ENCODE measurements at regions not wholly inside any gene's neighbourhood (a gene's known extent, or its start where the extent isn't known, plus 50 kb on each side); places are given as distances from the start of the nearest gene placed in this dataset.

DNA sequence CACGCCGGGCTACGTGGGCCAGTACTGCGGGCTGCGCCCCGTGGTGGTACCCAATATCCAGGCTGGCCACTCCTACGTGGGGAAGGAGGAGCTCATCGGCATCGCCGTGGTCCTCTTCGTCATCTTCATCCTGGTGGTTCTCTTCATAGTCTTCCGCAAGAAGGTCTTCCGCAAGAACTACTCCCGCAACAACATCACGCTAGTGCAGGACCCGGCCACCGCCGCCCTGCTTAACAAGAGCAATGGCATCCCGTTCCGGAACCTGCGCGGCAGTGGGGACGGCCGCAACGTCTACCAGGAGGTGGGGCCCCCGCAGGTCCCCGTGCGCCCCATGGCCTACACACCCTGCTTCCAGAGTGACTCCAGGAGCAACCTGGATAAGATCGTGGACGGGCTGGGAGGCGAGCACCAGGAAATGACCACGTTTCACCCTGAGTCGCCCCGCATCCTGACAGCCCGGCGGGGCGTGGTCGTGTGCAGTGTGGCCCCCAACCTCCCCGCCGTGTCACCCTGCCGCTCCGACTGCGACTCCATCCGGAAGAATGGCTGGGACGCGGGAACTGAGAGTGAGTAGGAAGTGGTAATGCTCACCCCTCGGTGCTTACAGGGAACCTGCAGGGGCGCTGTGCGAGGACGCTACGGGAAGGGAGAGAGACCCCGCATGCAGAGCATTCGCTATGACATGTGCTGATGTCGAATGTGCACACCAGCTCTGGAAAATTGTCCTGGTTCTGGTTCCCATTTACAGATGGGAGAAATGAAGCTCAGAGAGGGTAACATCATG lies 86.4 kb upstream of the MTNR1B start:
- H3K9me3 ChIP-seq (ENCODE audit: control insufficient read depth in 2 of 2, low read length in 2 of 2): no peaks in the 10 kb centered on the region
- no peak overlapping the region for H3K4me3 ChIP-seq (ENCODE audit: low read length in 2 of 2)
- H3K4me1 ChIP-seq (ENCODE audit: control insufficient read depth in 2 of 2, insufficient read depth in 2 of 2, low read length in 2 of 2): no peaks in the 10 kb centered on the region
- H3K9ac ChIP-seq (ENCODE audit: low read depth in 1 of 2, low read length in 2 of 2): no peak overlapping the region
- H3K36me3 ChIP-seq (ENCODE audit: control insufficient read depth in 2 of 2, insufficient read depth in 2 of 2, low read length in 2 of 2): no peaks in the 10 kb centered on the region
- H3K27me3 ChIP-seq (ENCODE audit: control insufficient read depth in 2 of 2, insufficient read depth in 2 of 2, low read length in 2 of 2): no peaks in the 10 kb centered on the region
- H3K27ac ChIP-seq (ENCODE audit: low read depth in 2 of 2, low read length in 2 of 2): no peak overlapping the region

DNA sequence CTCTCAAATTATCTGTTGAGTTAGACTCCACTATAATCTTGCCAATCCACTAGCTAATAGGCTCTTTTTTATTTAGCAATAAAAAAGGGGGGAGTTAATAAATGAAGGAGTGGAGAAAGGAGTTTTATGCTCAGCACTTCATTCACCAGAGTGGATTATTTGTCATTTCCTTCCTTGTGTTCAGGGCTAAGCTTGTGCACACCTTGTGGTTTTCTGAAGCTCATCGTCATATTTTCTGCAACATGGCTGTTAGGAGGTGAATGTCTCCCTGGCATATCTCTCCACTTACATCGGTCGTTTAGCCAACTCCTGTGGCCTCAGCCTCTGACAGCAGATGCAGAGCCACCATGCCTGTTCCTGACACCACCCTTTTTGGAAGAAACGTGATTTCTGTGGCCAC lies 83.9 kb upstream of the MTNR1B start:
- Histone ChIP-seq H3K4me1 (ENCODE audit: control insufficient read depth in 2 of 2, insufficient read depth in 2 of 2, low read length in 2 of 2) (no peaks in the 10 kb centered on the region), H3K9ac (ENCODE audit: low read depth in 1 of 2, low read length in 2 of 2) (no peak overlapping the region)

DNA sequence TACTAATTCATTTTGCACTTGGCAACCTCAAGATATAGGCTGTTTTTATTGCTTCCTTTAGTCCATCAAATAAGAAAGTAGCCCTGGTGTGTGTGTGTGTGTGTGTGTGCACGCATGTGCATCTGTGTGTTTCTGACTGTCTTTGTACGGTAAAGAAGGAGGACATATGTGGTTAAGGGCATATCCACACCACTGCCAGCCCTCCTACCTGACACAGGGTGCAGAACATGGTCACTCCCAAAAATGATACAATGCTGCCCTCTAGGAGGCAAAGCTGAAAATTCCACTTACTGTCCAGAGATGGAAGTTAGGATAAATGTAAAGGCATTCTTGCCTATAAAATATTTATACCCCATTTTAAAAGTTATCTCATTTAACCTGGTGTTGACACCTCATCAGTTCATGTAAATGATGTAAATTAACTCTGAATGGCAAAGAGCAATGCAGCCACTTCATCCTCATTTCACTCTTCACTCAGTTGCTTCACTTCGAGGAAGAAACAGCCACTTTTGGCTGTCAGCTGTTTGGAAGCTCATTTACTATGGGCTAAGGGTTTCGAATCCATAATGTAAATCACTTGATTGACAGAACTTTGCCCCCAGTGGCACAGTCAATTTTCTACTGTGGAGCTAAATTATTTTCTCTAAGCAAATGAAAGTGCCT lies 83.1 kb upstream of the MTNR1B start:
- H3K4me1 ChIP-seq (ENCODE audit: control insufficient read depth in 2 of 2, insufficient read depth in 2 of 2, low read length in 2 of 2): no peaks in the 10 kb centered on the region
- no peak overlapping the region for H3K9ac ChIP-seq (ENCODE audit: low read depth in 1 of 2, low read length in 2 of 2)
- no peaks in the 10 kb centered on the region for H3K36me3 ChIP-seq (ENCODE audit: control insufficient read depth in 2 of 2, insufficient read depth in 2 of 2, low read length in 2 of 2)
- no peak overlapping the region for H3K27ac ChIP-seq (ENCODE audit: low read depth in 2 of 2, low read length in 2 of 2)
- H3K4me3 ChIP-seq (ENCODE audit: low read length in 2 of 2): no peak overlapping the region
- no peaks in the 10 kb centered on the region for H3K27me3 ChIP-seq (ENCODE audit: control insufficient read depth in 2 of 2, insufficient read depth in 2 of 2, low read length in 2 of 2)
- no peaks in the 10 kb centered on the region for H3K9me3 ChIP-seq (ENCODE audit: control insufficient read depth in 2 of 2, low read length in 2 of 2)

More for the DNA sequence above, 83.9 kb upstream of the MTNR1B start:
- Histone ChIP-seq H3K27me3 (ENCODE audit: control insufficient read depth in 2 of 2, insufficient read depth in 2 of 2, low read length in 2 of 2) (no peaks in the 10 kb centered on the region), H3K36me3 (ENCODE audit: control insufficient read depth in 2 of 2, insufficient read depth in 2 of 2, low read length in 2 of 2) (no peaks in the 10 kb centered on the region), H3K27ac (ENCODE audit: low read depth in 2 of 2, low read length in 2 of 2) (no peak overlapping the region), H3K9me3 (ENCODE audit: control insufficient read depth in 2 of 2, low read length in 2 of 2) (no peaks in the 10 kb centered on the region), H3K4me3 (ENCODE audit: low read length in 2 of 2) (no peak overlapping the region)

DNA sequence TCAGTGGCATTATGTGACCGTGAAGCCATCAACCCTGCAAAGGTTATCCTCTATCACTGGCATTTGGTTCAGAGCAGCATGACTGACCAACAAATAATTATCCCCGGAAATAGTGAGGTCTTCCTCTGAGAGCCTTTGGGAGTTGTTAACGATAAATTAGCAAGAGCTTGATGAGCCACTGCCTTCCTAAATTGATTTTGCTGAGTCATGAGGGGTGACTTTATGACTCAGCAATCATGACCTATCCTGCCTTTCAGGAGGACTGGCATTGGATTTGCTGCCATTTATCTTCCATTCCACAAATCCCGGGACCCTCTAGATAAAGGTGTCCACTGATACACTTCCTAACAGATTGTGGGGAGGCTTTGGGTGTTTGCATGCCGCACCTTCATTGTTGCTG lies 80.8 kb upstream of the MTNR1B start:
- no peak overlapping the region for H3K9ac ChIP-seq (ENCODE audit: low read depth in 1 of 2, low read length in 2 of 2)
- H3K9me3 ChIP-seq (ENCODE audit: control insufficient read depth in 2 of 2, low read length in 2 of 2): no peaks in the 10 kb centered on the region
- no peaks in the 10 kb centered on the region for H3K36me3 ChIP-seq (ENCODE audit: control insufficient read depth in 2 of 2, insufficient read depth in 2 of 2, low read length in 2 of 2)
- no peaks in the 10 kb centered on the region for H3K4me1 ChIP-seq (ENCODE audit: control insufficient read depth in 2 of 2, insufficient read depth in 2 of 2, low read length in 2 of 2)
- H3K4me3 ChIP-seq (ENCODE audit: low read length in 2 of 2): no peak overlapping the region
- no peak overlapping the region for H3K27ac ChIP-seq (ENCODE audit: low read depth in 2 of 2, low read length in 2 of 2)
- no peaks in the 10 kb centered on the region for H3K27me3 ChIP-seq (ENCODE audit: control insufficient read depth in 2 of 2, insufficient read depth in 2 of 2, low read length in 2 of 2)

DNA sequence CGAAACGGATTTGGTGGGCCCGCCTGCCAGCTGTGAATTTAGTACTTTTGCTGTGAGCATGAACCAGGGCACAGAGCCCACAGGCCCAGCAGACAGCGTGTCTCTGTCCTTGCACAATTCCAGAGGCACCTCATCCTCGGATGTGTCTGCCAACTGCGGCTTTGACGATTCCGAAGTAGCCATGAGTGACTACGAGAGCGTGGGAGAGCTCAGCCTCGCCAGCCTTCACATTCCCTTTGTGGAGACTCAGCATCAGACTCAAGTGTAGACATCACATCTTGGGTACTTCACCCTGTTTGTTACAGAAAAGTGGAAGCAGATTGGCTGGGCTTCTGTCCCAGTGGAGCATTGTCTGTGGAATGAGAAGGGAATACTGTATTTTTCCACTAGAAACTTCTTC lies 78.6 kb upstream of the MTNR1B start:
- Histone ChIP-seq H3K27me3 (ENCODE audit: control insufficient read depth in 2 of 2, insufficient read depth in 2 of 2, low read length in 2 of 2) (peaks cover 0 to 3% of the 10 kb centered on the region in 2 donors), H3K27ac (ENCODE audit: low read depth in 2 of 2, low read length in 2 of 2) (no peak overlapping the region), H3K4me3 (ENCODE audit: low read length in 2 of 2) (no peak overlapping the region), H3K4me1 (ENCODE audit: control insufficient read depth in 2 of 2, insufficient read depth in 2 of 2, low read length in 2 of 2) (no peaks in the 10 kb centered on the region), H3K9me3 (ENCODE audit: control insufficient read depth in 2 of 2, low read length in 2 of 2) (no peaks in the 10 kb centered on the region), H3K36me3 (ENCODE audit: control insufficient read depth in 2 of 2, insufficient read depth in 2 of 2, low read length in 2 of 2) (no peaks in the 10 kb centered on the region), H3K9ac (ENCODE audit: low read depth in 1 of 2, low read length in 2 of 2) (no peak overlapping the region)

DNA sequence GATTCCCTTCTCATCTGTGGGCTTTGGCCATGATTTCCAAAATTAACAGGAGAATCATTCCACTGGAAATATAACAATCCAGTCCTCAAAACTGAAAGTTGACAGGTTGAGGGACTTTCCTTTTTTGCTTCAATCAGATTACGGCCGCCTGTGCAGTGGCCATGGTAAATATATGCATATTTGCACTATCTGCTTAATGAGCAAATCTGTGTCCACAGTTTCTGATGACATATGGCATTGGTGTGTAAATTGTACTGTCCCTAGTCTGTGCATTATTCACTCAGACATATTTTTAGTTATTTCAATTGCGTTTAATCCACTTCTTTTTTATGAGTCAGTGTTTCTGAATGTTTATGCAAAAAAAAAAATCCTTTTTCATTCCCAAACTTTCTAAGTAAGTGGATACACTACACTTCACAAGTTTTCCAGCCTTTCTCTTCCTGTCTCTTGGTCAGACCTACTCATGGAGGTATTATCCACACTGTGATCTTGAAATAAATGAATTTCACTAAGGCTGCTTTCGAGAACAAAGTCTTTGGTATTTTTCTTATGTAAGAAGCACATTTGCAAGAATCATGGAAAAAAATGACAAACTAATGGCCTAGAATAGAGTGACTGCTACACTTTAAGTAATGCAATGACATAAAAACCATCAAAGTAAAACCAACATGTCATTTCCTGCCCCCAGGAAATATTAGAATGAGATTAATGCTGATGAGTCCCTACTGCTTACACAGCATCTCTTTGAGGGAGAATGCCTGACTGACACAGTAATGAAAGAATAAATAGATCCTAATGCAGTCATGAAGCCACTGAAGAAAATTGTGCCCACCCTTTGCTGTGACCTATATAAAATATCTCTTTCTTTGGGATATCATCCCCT lies 76.4 kb upstream of the MTNR1B start:
- peaks cover 0 to 8% of the 10 kb centered on the region in 2 donors for H3K27me3 ChIP-seq (ENCODE audit: control insufficient read depth in 2 of 2, insufficient read depth in 2 of 2, low read length in 2 of 2)
- H3K4me3 ChIP-seq (ENCODE audit: low read length in 2 of 2): no peak overlapping the region
- H3K9me3 ChIP-seq (ENCODE audit: control insufficient read depth in 2 of 2, low read length in 2 of 2): no peaks in the 10 kb centered on the region
- H3K4me1 ChIP-seq (ENCODE audit: control insufficient read depth in 2 of 2, insufficient read depth in 2 of 2, low read length in 2 of 2): peaks cover 0 to 4% of the 10 kb centered on the region in 2 donors
- H3K9ac ChIP-seq (ENCODE audit: low read depth in 1 of 2, low read length in 2 of 2): no peak overlapping the region
- no peaks in the 10 kb centered on the region for H3K36me3 ChIP-seq (ENCODE audit: control insufficient read depth in 2 of 2, insufficient read depth in 2 of 2, low read length in 2 of 2)
- no peak overlapping the region for H3K27ac ChIP-seq (ENCODE audit: low read depth in 2 of 2, low read length in 2 of 2)

DNA sequence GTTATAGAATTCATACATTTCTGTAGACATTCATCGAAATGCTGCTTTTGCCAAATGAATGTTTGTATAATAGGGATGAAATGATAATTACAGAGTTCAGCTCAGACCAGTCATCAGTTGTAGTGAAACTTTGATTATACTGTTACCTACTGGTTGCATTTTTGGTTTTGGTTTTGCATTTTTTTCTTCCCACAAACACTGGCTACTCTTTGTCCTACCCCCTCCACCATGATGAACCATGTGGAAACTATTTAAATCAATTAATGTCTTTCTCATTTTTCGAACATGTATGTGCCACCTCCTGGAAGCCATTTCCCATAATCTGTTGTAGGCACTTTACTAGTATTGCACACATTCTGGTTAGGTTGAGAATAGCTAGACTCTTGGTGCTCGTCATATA lies 75.3 kb upstream of the MTNR1B start:
- Histone ChIP-seq H3K9ac (ENCODE audit: low read depth in 1 of 2, low read length in 2 of 2) (no peak overlapping the region), H3K4me1 (ENCODE audit: control insufficient read depth in 2 of 2, insufficient read depth in 2 of 2, low read length in 2 of 2) (peaks cover 0 to 4% of the 10 kb centered on the region in 2 donors), H3K27ac (ENCODE audit: low read depth in 2 of 2, low read length in 2 of 2) (no peak overlapping the region), H3K36me3 (ENCODE audit: control insufficient read depth in 2 of 2, insufficient read depth in 2 of 2, low read length in 2 of 2) (no peaks in the 10 kb centered on the region), H3K9me3 (ENCODE audit: control insufficient read depth in 2 of 2, low read length in 2 of 2) (no peaks in the 10 kb centered on the region), H3K27me3 (ENCODE audit: control insufficient read depth in 2 of 2, insufficient read depth in 2 of 2, low read length in 2 of 2) (peaks cover 0 to 8% of the 10 kb centered on the region in 2 donors), H3K4me3 (ENCODE audit: low read length in 2 of 2) (no peak overlapping the region)

DNA sequence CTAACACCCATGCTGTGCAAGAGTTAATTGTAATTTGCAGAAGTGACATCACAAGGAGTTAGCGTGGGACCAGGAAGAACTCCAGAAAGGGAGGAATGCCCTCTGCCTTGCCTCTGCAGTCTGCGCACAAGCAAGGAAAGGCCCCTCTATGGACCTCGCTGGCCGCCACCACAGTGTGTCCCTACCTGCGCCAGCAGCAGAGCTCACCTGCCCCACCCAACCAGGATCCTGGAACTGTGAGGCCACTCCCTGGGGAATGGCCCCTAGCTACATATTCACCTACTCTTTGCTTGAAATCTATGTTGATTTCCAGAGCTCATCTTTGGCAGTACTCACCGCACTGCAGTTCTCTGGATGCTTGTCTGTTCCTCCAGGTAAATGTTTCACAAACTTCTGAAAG lies 72.0 kb upstream of the MTNR1B start:
- H3K27ac ChIP-seq (ENCODE audit: low read depth in 2 of 2, low read length in 2 of 2): no peak overlapping the region
- H3K4me3 ChIP-seq (ENCODE audit: low read length in 2 of 2): no peak overlapping the region
- no peaks in the 10 kb centered on the region for H3K36me3 ChIP-seq (ENCODE audit: control insufficient read depth in 2 of 2, insufficient read depth in 2 of 2, low read length in 2 of 2)
- no peaks in the 10 kb centered on the region for H3K9me3 ChIP-seq (ENCODE audit: control insufficient read depth in 2 of 2, low read length in 2 of 2)
- H3K4me1 ChIP-seq (ENCODE audit: control insufficient read depth in 2 of 2, insufficient read depth in 2 of 2, low read length in 2 of 2): peaks cover 0 to 4% of the 10 kb centered on the region in 2 donors
- H3K9ac ChIP-seq (ENCODE audit: low read depth in 1 of 2, low read length in 2 of 2): no peak overlapping the region
- H3K27me3 ChIP-seq (ENCODE audit: control insufficient read depth in 2 of 2, insufficient read depth in 2 of 2, low read length in 2 of 2): peaks cover 0 to 11% of the 10 kb centered on the region in 2 donors

DNA sequence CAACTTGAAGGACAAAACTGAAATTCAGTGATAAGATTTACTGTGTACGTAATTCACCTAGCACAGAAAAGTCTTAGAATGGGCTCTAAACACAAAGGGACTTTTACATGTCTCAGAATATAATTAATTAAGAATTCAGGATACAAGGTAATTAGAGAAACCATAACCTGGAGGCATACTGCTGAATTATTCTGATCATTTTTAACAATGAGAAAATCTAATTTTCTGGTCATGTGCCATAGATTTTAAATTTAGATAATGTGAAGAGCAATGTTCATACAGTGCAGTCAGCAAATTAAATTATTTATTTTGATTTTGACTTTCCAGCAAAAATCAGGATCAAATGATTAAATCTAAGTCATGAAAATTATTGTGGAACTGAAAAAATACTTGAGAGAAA lies 67.0 kb upstream of the MTNR1B start:
- Histone ChIP-seq H3K27ac (ENCODE audit: low read depth in 2 of 2, low read length in 2 of 2) (no peak overlapping the region), H3K9me3 (ENCODE audit: control insufficient read depth in 2 of 2, low read length in 2 of 2) (no peaks in the 10 kb centered on the region), H3K4me3 (ENCODE audit: low read length in 2 of 2) (no peak overlapping the region), H3K27me3 (ENCODE audit: control insufficient read depth in 2 of 2, insufficient read depth in 2 of 2, low read length in 2 of 2) (peaks cover 0 to 7% of the 10 kb centered on the region in 2 donors), H3K4me1 (ENCODE audit: control insufficient read depth in 2 of 2, insufficient read depth in 2 of 2, low read length in 2 of 2) (peaks cover 0 to 3% of the 10 kb centered on the region in 2 donors), H3K36me3 (ENCODE audit: control insufficient read depth in 2 of 2, insufficient read depth in 2 of 2, low read length in 2 of 2) (no peaks in the 10 kb centered on the region), H3K9ac (ENCODE audit: low read depth in 1 of 2, low read length in 2 of 2) (no peak overlapping the region)

DNA sequence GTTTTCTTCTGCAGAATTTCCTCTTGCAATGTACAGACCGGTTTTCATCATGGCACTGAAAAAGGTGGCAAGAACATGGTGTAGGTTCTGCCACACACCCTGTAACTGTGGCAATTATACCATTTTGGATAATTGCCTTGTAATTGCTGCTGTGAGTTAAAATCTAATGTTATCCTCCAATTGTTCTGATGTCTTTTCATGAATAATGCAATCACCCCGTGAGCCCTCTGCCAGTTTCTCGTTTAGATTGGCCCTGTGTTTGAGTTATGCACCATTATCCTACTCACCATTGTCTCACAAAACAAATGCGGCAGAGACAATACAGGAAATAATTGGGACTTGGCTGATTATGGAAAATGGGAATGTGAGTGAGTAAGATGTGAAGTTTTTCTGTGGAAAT lies 61.8 kb upstream of the MTNR1B start:
- Histone ChIP-seq H3K4me3 (ENCODE audit: low read length in 2 of 2) (no peak overlapping the region), H3K9ac (ENCODE audit: low read depth in 1 of 2, low read length in 2 of 2) (no peak overlapping the region), H3K36me3 (ENCODE audit: control insufficient read depth in 2 of 2, insufficient read depth in 2 of 2, low read length in 2 of 2) (no peaks in the 10 kb centered on the region), H3K4me1 (ENCODE audit: control insufficient read depth in 2 of 2, insufficient read depth in 2 of 2, low read length in 2 of 2) (no peaks in the 10 kb centered on the region), H3K27ac (ENCODE audit: low read depth in 2 of 2, low read length in 2 of 2) (no peak overlapping the region), H3K27me3 (ENCODE audit: control insufficient read depth in 2 of 2, insufficient read depth in 2 of 2, low read length in 2 of 2) (no peaks in the 10 kb centered on the region), H3K9me3 (ENCODE audit: control insufficient read depth in 2 of 2, low read length in 2 of 2) (no peaks in the 10 kb centered on the region)
